NOMO-1 treated with DMSO at 0.1 percent for 48 hours (cell line): ENCODE measurements at regions not wholly inside any gene's neighbourhood (a gene's known extent, or its start where the extent isn't known, plus 50 kb on each side); places are given as distances from the start of the nearest gene placed in this dataset.
"Not testable (repeated sequence)": the region's sequence is repeated elsewhere in the genome, so short reads cannot be mapped to it uniquely, and the experiment has no call there.

Experiments used
- DNase-seq: peaks from one replicate; lab custom pipeline; 2025; ENCODE audit not compliant: unreplicated experiment; lab: John Stamatoyannopoulos, UW

DNA sequence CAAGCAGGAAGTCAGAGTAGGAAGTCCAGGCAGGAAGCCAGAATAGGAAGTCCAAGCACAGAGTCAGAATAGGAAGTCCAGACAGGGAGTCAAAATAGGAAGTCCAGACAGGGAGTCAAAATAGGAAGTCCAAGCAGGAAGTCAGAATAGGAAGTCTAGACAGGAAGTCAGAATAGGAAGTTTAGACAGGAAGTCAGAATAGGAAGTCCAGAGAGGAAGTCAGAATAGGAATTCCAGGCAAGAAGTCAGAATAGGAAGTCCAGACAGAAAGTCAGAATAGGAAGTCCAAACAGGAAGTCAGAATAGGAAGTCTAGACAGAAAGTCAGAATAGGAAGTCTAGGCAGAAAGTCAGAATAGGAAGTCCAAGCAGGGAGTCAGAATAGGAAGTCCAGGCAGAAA, 105.3 kb upstream of the C16orf82 start:
- DNase-seq: no peak

DNA sequence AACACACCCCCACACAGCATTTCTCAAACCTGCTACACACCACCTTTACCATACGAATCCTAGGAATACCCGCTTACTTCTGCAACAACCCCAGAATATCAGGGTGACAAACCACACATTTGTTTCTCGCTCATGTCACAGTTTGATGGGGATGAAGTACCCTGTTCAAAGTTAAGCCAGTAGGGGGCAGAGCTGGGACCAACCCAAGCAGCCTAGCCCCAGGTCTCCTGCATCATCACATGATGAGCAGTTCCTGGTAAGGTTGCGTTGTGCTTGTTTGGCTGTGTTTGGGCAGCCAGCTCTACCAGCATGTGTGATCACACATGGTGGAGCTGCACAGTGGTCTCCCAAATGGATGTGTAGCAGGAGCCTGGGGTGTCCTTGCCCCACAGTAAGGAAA, 103.6 kb upstream of the C16orf82 start:
- no peak for DNase-seq

DNA sequence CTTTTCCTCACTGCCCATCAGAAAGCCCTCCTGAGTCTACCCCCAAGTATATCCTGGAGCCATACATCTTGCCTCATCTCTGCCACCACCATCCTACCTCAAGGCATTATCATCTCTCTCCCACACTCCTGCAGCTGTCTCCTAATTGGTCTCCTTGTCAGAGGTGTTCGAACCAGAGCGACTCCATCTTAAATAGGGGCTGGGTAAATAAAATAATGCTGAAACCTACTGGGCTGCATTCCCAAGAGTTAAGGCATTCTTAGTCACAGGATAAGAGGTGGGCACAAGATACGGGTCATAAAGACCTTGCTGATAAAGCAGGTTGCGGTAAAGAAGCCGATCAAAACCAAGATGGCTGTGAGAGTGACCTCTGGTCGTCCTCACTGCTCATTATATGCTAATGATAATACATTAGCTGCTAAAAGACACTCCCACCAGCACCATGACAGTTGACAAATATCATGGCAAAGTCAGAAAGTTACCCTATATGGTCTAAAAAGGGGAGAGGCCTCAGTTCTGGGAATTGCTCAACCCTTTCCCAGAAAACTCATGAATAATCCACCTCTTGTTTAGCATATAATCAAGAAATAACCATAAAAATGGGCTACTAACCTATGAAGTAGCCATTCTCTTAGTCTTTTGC, 97.0 kb upstream of the C16orf82 start:
- DNase-seq: no peak

DNA sequence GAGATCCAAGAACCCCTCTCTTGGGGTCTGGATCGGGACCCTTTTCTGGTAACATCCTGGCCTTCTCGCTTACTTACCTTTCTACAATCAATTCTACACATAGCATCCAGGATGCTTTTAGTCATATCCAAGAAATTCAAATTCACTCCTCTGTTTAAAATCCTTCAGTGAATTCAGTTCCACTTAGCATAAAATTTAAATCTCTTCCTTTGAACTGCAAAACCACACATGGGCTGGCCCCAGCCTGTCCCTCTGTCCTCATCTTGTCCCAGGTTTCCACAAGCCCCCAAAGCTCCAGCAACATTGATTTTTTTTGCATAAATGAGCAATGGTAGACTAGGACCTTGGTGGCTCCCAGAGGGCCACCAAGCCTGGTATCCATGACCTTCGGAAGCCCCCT, 96.4 kb upstream of the C16orf82 start:
- DNase-seq: no peak

- DNase-seq: no peak
These were observed 89.9 kb upstream of the C16orf82 start for GRCh38 chr16:26976873-26977272.

DNA sequence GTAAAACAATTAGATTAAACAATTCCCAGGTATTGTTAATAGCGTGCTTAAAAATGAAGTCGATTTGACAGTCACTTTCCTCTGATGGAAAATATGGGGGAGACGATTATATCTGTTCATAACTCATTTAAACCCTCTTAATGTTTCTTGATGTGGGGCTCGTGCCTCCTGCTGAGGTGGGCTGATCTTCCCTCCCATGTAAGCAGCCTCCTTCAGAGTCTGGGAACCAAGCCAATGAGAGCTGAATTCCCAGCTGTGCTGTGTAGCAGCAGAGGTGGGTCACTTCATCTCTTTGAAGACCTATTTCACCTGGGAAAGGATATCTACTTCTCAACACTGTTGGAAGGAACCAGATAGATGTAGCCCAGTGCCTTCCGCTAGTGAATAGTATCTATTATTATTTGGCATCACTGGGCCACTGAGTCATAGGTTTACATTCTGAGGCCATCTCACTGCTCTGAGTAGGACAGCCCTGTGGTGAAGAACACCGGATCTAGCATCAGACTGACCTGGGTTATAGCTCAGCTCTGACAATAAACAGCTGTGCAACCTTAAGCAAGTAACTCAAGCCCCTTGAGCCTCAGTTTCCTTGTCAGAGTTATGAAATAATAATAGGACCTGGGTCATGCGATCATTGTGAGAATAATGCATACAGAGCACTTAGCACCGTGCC, 85.3 kb upstream of the C16orf82 start:
- no peak for DNase-seq

GRCh38 chr16:26982422-26982821, 84.3 kb upstream of the C16orf82 start:
- no peak for DNase-seq

DNA sequence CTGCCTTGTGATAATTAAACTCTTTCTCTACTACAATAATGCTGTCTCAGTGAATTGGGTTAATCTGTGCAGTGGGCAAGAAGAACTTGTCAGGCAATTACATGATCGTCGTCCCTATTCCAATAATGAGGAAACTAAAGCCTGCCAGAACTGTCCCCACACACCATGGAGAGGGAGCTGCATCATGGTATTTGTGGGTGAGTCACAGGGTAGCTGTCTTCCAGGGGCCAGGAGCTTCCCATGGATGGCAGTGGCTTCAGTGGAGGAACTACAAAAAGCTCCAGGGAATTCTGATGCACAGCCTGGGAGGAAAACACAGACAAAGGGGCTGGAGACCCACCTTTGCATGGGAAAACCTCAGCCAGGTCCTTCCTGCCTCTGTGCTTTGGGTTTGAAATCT, 83.3 kb upstream of the C16orf82 start:
- no peak for DNase-seq

DNA sequence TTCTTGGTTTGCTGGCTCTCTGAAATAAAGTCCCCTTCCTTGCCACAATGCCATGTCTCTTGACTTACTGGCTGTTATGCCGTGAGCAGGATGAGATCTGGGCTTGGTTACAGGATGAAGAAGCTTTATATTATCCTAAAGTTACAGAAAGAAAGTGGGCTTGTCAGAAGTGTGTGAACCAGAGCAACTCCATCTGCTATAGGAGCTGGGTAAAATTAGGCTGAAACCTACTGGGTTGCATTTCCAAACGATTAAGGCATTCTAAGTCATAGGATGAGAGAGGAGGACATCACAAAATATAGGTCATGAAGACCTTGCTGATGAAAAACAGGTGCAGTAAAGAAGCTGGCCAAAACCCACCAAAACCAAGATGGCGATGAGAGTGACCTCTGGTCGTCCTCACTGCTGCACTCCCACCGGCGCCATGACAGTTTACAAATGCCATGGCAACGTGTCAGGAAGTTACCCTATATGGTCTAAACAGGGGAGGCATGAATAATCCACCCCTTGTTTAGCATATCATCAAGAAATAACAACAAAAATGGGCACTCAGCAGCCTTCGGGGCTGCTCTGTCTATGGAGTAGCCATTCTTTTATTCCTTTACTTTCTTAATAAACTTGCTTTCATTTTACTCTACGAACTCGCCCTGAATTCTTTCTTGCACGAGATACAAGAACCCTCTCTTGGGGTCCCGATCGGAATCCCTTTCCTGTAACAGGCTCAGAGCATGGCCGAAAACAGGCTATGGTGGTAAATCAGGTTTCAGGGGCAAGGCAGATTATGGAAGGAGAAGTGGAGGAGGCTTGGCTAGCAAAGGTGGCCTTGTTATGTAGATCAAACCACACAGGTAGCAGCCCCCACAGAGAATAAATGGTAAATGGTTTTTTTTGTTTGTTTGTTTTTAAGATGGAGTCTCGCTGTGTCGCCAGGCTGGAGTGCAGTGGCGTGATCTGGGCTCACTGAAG, 81.3 kb upstream of the C16orf82 start:
- DNase-seq: no peak

- DNase-seq: no peak
These were observed 79.1 kb upstream of the C16orf82 start for GRCh38 chr16:26987597-26988010.

DNA sequence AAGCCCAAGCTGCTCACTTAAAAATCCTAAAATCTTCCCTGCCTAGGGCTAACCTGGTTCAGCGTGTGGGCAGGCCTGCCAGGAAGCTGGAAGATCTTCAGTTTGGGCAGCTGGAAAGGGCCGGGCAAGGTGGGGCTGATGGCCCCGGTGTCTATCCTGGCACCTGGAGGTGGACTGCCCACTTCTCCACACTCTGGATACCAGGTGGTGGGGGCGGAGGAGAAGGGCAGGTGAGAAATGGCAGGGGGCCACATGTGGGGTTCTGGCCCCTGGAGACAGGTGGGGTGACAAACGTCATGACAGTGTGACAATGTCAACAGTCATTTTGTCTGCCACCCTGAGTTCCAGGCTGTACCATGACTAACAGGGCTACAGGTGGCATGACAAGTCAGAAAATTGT, 78.5 kb upstream of the C16orf82 start:
- no peak for DNase-seq

DNA sequence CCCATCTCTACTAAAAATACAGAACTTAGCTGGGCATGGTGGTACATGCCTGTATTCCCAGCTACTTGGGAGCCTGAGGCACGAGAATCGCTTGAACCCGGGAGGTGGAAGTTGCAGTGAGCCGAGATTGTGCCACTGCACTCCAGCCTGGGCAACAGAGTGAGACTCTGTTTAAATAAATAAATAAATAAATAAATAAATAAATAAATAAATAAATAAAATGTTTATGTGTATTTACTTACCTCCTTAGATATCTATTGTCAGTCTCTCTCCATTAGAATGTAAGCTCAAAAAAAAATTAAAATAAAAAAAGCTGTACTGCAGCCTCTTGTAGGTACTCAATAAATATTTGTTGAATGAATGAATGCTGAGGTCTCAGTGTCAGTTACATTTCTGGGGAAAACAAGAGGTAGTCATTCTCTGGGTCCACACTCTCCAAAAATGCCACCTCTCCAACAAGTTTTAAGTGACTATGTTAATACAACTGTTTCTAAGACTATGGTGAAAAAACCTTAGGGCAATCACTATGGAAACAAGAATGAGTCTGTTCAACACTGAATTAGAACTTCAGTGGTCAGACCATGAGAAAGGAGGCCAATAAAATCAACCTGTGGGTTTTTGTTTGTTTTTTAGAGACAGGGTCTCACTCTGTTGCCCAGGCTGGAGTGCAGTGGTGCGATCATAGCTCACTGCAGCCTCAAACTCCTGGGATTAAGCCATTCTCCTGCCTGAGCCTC, 76.2 kb upstream of the C16orf82 start:
- DNase-seq: not testable (repeated sequence)

DNA sequence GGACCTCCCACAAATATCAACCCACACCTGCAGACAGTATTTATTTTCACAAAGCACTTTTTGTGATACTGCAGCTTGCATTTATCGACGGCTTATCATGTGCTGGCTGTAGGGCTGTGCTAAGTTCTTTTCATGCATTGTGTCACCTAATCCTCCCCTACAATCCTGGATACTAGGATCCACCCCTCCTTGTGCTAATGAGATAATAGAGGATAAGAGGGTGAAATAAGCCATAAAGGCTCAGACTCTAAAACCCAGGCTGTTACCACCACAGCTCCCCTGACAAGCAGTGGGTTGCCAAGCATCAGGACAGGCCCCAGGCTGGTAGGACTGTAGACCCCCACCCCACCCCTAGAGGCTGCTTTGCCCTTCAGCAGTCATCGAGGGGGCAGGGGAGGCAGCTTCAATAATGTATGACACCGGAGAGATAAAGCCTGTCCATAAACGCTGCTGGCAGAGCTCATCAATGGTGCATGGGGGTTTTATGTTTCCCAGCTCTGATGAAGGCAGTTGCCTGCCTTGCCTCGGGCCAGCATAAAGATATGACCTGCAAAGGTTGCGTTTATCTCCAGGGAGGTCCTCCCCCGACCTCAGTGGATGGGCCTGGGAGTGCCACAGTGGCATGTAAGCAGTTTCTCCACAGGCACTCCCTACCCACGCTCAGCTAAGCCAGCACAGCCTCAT, 73.9 kb upstream of the C16orf82 start:
- DNase-seq: no peak

GRCh38 chr16:26993511-26993910, 73.2 kb upstream of the C16orf82 start:
- DNase-seq: no peak

DNA sequence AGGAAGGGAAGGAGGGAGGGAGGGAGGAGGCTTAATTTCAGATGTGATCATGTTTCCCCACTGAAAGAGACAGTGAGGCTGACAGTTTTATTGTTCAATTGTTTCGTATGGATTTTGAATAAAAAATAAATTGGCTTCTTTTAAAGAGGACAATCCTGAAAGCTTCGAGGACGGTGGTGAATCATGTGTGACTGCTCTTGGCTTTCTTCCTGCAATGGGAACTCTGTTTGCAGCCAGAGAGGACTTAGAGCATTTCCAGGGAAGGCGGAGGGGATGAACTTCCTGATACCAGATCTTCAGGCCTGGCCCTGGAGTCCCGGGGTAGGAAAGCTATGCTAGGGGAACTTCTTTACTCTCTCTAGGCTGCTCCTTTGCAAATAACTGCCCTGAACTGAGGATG, 72.8 kb upstream of the C16orf82 start:
- no peak for DNase-seq

GRCh38 chr16:26995522-26995921, 71.2 kb upstream of the C16orf82 start:
- no peak for DNase-seq

DNA sequence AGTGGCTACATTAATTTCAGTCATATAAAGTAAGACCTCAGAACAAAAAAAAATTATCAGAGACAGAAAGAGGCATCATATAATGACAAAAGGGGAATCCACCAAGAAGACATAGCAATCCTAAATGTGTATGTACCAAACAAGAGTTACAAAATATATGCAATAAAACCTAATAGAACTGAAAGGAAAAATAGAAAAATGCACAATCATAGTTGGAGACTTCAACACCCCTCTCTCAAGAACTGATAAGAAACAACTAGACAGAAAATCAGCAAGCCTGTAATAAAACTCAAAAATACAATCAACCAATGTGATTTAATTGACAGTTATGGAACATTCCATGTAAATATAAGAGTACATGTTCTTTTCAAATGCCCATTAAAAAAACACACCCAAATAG, 61.3 kb upstream of the C16orf82 start:
- no peak for DNase-seq
